ENCODE measurements at regions not wholly inside any gene's neighbourhood (a gene's known extent, or its start where the extent isn't known, plus 50 kb on each side); places are given as distances from the start of the nearest gene placed in this dataset.

DNA sequence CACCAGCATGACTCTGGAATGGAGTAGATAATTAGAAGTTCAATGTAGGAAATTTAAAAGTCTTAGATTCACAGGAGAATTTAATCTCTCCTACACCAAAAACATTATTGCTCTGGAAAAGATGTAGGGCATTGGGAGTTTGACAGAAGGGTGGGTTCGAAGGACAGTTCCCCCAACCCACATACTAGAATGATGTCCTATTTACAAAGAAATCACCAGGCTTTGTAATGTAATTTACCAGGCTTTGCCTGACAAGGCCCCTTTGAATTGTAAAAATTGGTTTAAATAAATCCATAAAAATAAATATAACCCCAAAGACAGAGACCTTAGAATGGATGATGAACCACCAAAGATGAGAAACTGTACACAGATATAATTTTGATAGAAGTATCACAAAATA is 399.2 kb upstream of the GRID2 start:
- TF ChIP-seq, protein P1, sequence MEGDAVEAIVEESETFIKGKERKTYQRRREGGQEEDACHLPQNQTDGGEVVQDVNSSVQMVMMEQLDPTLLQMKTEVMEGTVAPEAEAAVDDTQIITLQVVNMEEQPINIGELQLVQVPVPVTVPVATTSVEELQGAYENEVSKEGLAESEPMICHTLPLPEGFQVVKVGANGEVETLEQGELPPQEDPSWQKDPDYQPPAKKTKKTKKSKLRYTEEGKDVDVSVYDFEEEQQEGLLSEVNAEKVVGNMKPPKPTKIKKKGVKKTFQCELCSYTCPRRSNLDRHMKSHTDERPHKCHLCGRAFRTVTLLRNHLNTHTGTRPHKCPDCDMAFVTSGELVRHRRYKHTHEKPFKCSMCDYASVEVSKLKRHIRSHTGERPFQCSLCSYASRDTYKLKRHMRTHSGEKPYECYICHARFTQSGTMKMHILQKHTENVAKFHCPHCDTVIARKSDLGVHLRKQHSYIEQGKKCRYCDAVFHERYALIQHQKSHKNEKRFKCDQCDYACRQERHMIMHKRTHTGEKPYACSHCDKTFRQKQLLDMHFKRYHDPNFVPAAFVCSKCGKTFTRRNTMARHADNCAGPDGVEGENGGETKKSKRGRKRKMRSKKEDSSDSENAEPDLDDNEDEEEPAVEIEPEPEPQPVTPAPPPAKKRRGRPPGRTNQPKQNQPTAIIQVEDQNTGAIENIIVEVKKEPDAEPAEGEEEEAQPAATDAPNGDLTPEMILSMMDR (IDR thresholded peaks at IDR 0.05; ENCODE audit: borderline replicate concordance, insufficient read depth, low read depth, low read length), result no peak
- no peak overlapping the region for H3K4me3 ChIP-seq (ENCODE audit: low read depth, low read length)

DNA sequence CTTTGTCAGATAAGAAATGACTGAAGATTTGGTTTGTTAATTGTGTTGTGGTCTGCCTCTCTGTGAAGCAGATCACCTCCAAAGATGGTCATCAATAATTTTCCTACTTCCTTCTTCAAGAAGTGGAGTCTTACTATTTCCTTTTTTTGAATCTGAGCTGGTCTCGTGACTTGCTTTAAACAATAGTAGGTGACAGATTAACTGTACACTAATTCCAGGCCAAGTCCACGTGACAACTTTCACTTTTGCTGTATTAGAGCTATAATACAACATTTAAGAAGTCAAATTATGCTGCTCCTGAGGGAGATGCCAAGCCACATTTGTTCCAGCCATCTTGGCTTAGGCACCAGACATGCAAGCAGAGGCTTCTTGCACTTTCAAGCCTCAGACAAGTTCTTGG is 393.8 kb upstream of the GRID2 start:
- H3K4me3 ChIP-seq (ENCODE audit: low read depth, low read length), result no peak overlapping the region
- TF ChIP-seq, protein P1 (IDR thresholded peaks at IDR 0.05; ENCODE audit: borderline replicate concordance, insufficient read depth, low read depth, low read length), result no peak

DNA sequence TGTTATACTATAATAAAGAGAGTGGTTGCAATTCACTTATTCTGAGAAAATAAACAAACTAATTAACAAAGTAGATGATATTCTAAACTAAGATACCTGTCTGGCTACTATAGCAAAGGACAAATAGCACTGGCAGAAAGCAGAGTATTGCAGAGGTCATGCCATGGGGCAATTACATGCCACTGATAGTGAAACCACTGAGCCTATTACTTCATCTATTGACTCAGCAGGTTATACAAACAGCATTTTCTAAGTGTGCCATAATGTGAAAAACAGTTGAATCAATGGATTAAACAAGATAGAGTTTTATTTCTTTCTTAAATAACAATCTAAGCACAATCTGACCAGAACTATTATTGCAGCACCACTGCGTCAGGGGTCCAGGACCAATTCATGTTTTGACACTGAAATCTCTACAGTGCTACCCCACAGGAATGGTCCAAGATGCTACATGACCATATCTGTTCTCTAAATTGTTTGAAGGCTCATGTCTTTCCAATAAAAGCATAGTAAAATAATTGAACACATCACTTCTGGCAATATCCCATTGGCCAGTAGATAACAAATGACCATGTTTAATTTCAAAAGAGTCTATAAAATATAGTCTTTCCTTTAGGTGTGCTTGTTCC is 389.5 kb upstream of the GRID2 start:
- TF ChIP-seq, protein P1 (IDR thresholded peaks at IDR 0.05; ENCODE audit: borderline replicate concordance, insufficient read depth, low read depth, low read length), result no peak
- H3K4me3 ChIP-seq (ENCODE audit: low read depth, low read length), result no peak overlapping the region

DNA sequence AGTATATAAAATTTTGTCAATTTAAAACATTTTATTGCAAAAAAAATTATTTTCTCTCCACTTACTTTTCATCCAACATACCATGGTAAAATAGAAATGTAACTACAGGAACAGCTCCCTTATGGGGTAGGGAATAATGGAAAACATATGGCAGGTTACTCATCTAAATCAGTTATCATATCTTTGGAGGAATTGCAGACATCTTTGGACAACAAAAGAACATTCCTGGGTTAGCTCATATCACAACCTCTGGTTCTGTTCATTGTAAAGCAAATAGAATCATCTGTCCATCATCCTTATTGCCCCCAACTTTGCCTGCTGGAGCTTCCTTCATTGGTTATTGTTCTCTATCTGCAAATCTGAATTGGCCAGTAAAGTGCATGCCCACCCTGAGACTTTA is 387.5 kb upstream of the GRID2 start:
- no peak overlapping the region for H3K4me3 ChIP-seq (ENCODE audit: low read depth, low read length)
- TF ChIP-seq, protein P1 (IDR thresholded peaks at IDR 0.05; ENCODE audit: borderline replicate concordance, insufficient read depth, low read depth, low read length), result no peak

DNA sequence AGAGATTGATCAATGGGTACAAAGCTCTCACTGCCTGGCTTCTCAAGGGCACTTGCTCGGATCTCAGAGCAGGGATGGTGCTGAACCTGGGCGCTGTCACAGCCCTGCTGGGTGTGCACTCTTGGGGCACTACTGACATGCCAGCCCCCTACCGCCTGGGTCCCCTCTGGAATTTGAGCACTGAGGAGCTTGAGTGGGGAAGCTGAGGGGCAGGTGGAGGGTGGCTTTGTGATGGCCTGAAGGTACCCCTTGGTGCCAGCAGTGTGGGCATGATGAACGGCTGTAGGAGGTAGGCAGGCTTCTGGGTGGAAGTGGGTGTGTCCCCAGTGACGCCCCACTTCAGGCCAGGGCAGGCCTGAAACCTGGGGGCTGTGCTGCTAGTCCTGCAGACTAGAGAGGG is 379.1 kb upstream of the GRID2 start:
- TF ChIP-seq, protein P1 (IDR thresholded peaks at IDR 0.05; ENCODE audit: borderline replicate concordance, insufficient read depth, low read depth, low read length), result no peak
- no peak overlapping the region for H3K4me3 ChIP-seq (ENCODE audit: low read depth, low read length)

DNA sequence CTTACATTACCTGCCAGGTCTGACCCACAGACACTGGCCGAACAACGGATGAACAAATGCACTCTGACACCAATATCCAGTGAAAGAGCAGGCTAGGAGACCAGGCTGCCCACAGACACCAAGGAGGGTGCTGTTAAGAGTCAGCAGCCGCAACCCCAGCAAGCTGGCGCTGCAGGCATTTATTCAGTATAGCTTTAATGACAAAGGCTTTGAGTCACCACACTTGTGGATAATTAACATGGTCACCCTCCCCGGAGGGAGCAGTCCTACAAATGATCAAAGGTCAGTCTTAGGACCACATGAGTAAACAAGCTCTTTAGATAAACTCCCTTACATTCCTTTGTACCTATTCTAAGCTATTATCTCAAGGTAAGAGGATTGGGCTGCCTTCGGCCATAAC is 368.5 kb upstream of the GRID2 start:
- H3K4me3 ChIP-seq (ENCODE audit: low read depth, low read length), result no peak overlapping the region
- TF ChIP-seq, protein P1 (IDR thresholded peaks at IDR 0.05; ENCODE audit: borderline replicate concordance, insufficient read depth, low read depth, low read length), result no peak

DNA sequence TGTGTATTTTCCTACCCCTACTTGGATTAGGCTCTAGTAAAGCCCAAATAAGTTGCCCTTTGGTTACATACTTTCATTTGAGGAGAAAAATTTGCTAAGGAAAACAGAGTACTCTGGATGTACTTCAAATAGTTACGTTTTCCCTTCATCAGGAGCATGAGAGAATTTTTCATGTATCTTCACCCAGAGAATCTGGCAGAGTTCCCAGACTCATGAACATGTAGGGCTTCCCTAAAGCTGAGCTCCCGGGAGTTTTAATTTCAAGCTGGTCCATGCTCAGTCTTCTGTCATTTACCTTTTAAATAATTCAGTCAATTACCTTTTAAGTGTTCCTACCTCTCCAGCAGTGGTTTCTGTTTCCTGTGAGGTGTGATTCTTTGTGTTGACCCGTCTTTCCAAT is 367.5 kb upstream of the GRID2 start:
- no peak overlapping the region for H3K4me3 ChIP-seq (ENCODE audit: low read depth, low read length)
- TF ChIP-seq, protein P1 (IDR thresholded peaks at IDR 0.05; ENCODE audit: borderline replicate concordance, insufficient read depth, low read depth, low read length), result no peak
